HG03045 (cell line): ENCODE measurements at regions not wholly inside any gene's neighbourhood (a gene's known extent, or its start where the extent isn't known, plus 50 kb on each side); places are given as distances from the start of the nearest gene placed in this dataset.

Experiments used
- ATAC-seq: cut with Tn5 transposase; IDR thresholded peaks from one replicate; pipeline ENCODE4 v1.9.1; 2021; ENCODE audit warnings: mild to moderate bottlenecking, moderate library complexity; ENCODE audit not compliant: unreplicated experiment

GRCh38 chr2:144086965-144087364, 433.0 kb downstream of the ZEB2 start:
- no peak for ATAC-seq

GRCh38 chr2:144085016-144085415, 434.9 kb downstream of the ZEB2 start:
- no peak for ATAC-seq

GRCh38 chr2:144084114-144084661, 435.7 kb downstream of the ZEB2 start:
- no peak for ATAC-seq

GRCh38 chr2:144083211-144083610, 436.7 kb downstream of the ZEB2 start:
- no peak for ATAC-seq

- no peak for ATAC-seq
Observed at GRCh38 chr2:144082777-144083176, 437.1 kb downstream of the ZEB2 start.

GRCh38 chr2:144082327-144082726, 437.6 kb downstream of the ZEB2 start:
- ATAC-seq: no peak

GRCh38 chr2:144081272-144081671, 438.6 kb downstream of the ZEB2 start:
- no peak for ATAC-seq

- ATAC-seq: no peak
Observed at GRCh38 chr2:144079803-144080202, 440.1 kb downstream of the ZEB2 start.

GRCh38 chr2:144078802-144079724, 440.9 kb downstream of the ZEB2 start:
- no peak for ATAC-seq

GRCh38 chr2:144078106-144078505, 441.8 kb downstream of the ZEB2 start:
- no peak for ATAC-seq

GRCh38 chr2:144074450-144074849, 445.5 kb downstream of the ZEB2 start:
- no peak for ATAC-seq

GRCh38 chr2:144071461-144071860, 448.5 kb downstream of the ZEB2 start:
- ATAC-seq: no peak

GRCh38 chr2:144067506-144067905, 452.4 kb downstream of the ZEB2 start:
- ATAC-seq: no peak

GRCh38 chr2:144063602-144064001, 456.3 kb downstream of the ZEB2 start:
- no peak for ATAC-seq

- no peak for ATAC-seq
Observed at GRCh38 chr2:144054911-144055310, 465.0 kb downstream of the ZEB2 start.

GRCh38 chr2:144052083-144052482, 467.8 kb downstream of the ZEB2 start:
- no peak for ATAC-seq

GRCh38 chr2:144049137-144049536, 470.8 kb downstream of the ZEB2 start:
- ATAC-seq: no peak

- ATAC-seq: no peak
Observed at GRCh38 chr2:144048631-144049060, 471.3 kb downstream of the ZEB2 start.

- no peak for ATAC-seq
Observed at GRCh38 chr2:144042751-144043150, 477.2 kb downstream of the ZEB2 start.

- no peak for ATAC-seq
Observed at GRCh38 chr2:144041612-144042011, 478.3 kb downstream of the ZEB2 start.

GRCh38 chr2:144040834-144041233, 479.1 kb downstream of the ZEB2 start:
- no peak for ATAC-seq

- ATAC-seq: no peak
Observed at GRCh38 chr2:144032566-144032965, 487.4 kb downstream of the ZEB2 start.
